Esophagus muscularis mucosa (tissue), 4 donors: ENCODE measurements at regions not wholly inside any gene's neighbourhood (a gene's known extent, or its start where the extent isn't known, plus 50 kb on each side); places are given as distances from the start of the nearest gene placed in this dataset.

ENCODE experiments used
- DNase-seq: peaks from one replicate; pipeline ENCODE4 v3.0.0-alpha.2; 2017; ENCODE audit errors: extremely low spot score
- H3K27ac ChIP-seq, 4 donors: fragments of 200-600 bp; sonication (generic); replicated peaks in 1 of 4; 1 replicate in 3 of 4; 2 replicates in 1 of 4; pipeline ENCODE4 v1.5.1; 2016 to 2019; ENCODE audit warnings: mild to moderate bottlenecking in 1 of 4
- H3K27me3 ChIP-seq, 4 donors: fragments of 200-600 bp; sonication (generic); one replicate each; pipeline versions ENCODE4 v1.5.1 to v1.6.0; 2016 to 2019
- H3K36me3 ChIP-seq, 4 donors: fragments of 200-600 bp; sonication (generic); one replicate each; pipeline ENCODE4 v1.5.1; 2016 to 2019
- H3K4me1 ChIP-seq, 4 donors: fragments of 200-600 bp; sonication (generic); one replicate each; pipeline ENCODE4 v1.5.1; 2016 to 2019
- H3K4me3 ChIP-seq, 4 donors: fragments of 200-600 bp; sonication (generic); 1 replicate in 2 of 4; 2 replicates in 2 of 4; pipeline ENCODE4 v1.5.1; 2016 to 2019; ENCODE audit warnings: mild to moderate bottlenecking in 4 of 4, moderate library complexity in 1 of 4
- H3K9me3 ChIP-seq, 4 donors: fragments of 200-600 bp; sonication (generic); 1 replicate in 3 of 4; 2 replicates in 1 of 4; pipeline ENCODE4 v1.5.1; 2016 to 2019
- CTCF ChIP-seq, 3 experiments: fragments of 200-600 bp in 2 of 3; fragments of 450-650 bp in 1 of 3; sonication (generic) in 2 of 3; IDR thresholded peaks; one replicate each; pipeline ENCODE4 v1.5.1; 2017 to 2019; ENCODE audit warnings: antibody characterized with exemption in 3 of 3, mild to moderate bottlenecking in 2 of 3, moderate library complexity in 1 of 3
- EP300 ChIP-seq: sonication (generic); formaldehyde crosslinking; IDR thresholded peaks from one replicate; pipeline ENCODE4 v1.6.1; 2017; ENCODE audit warnings: antibody characterized with exemption
- POLR2A ChIP-seq: fragments of 450-650 bp; IDR thresholded peaks from one replicate; pipeline ENCODE4 v1.6.1; 2017; ENCODE audit warnings: antibody characterized with exemption, moderate library complexity, mild to moderate bottlenecking, low read depth
- POLR2AphosphoS5 ChIP-seq, 2 donors: sonication (generic); formaldehyde crosslinking; IDR thresholded peaks; one replicate each; pipeline ENCODE4 v1.6.1; 2017; ENCODE audit warnings: antibody characterized with exemption in 2 of 2
- WGBS: methylation state at CpG from one replicate; pipeline ENCODE4 v1.1.5; 2018; 5-methylcytosine and 5-hydroxymethylcytosine counted together
- intact Hi-C: fragments of 100-400 bp; cut with DNase I; formaldehyde crosslinking; loops from one replicate; pipeline ENCODE4 v1.15.1; 2023

- TF ChIP-seq CTCF (IDR thresholded peaks at IDR 0.05) = no peak
- no peak for TF ChIP-seq POLR2A
- no peak for TF ChIP-seq EP300
- no peak for TF ChIP-seq POLR2AphosphoS5 (IDR thresholded peaks at IDR 0.05)
- H3K27me3 ChIP-seq = peaks cover 0 to 20% (median 0%) of the 10 kb centered on the region in 4 donors
- DNase-seq = no peak
- H3K36me3 ChIP-seq = no peaks in the 10 kb centered on the region
- H3K27ac ChIP-seq = no peak overlapping the region
- H3K4me3 ChIP-seq = no peak overlapping the region
- intact Hi-C loops = no loop called here
- H3K9me3 ChIP-seq = no peaks in the 10 kb centered on the region
- 77% methylated on average over 8 of the region's 8 CpGs for WGBS
- no peaks in the 10 kb centered on the region for H3K4me1 ChIP-seq
Observed at GRCh38 chr11:45717526-45717925, 52.1 kb upstream of the CHST1 start.

GRCh38 chr11:45715418-45715817, 50.0 kb upstream of the CHST1 start:
- no peaks in the 10 kb centered on the region for H3K36me3 ChIP-seq
- intact Hi-C loops = no loop called here
- TF ChIP-seq POLR2AphosphoS5 (IDR thresholded peaks at IDR 0.05) (no peak), EP300 (no peak)
- H3K27me3 ChIP-seq = peaks cover 0 to 8% (median 0%) of the 10 kb centered on the region in 4 donors
- H3K27ac ChIP-seq = no peak overlapping the region
- DNase-seq = no peak
- H3K9me3 ChIP-seq = no peaks in the 10 kb centered on the region
- WGBS = 49% methylated on average over 2 of the region's 2 CpGs
- H3K4me1 ChIP-seq = no peaks in the 10 kb centered on the region
- H3K4me3 ChIP-seq = no peak overlapping the region
